ENCODE measurements at regions not wholly inside any gene's neighbourhood (a gene's known extent, or its start where the extent isn't known, plus 50 kb on each side); places are given as distances from the start of the nearest gene placed in this dataset.

GRCh38 chr20:61157301-61157700 lies 94.8 kb upstream of the CDH4 start:
- no peak for TF ChIP-seq CTCF (IDR thresholded peaks at IDR 0.05)
- TF ChIP-seq, protein P1, sequence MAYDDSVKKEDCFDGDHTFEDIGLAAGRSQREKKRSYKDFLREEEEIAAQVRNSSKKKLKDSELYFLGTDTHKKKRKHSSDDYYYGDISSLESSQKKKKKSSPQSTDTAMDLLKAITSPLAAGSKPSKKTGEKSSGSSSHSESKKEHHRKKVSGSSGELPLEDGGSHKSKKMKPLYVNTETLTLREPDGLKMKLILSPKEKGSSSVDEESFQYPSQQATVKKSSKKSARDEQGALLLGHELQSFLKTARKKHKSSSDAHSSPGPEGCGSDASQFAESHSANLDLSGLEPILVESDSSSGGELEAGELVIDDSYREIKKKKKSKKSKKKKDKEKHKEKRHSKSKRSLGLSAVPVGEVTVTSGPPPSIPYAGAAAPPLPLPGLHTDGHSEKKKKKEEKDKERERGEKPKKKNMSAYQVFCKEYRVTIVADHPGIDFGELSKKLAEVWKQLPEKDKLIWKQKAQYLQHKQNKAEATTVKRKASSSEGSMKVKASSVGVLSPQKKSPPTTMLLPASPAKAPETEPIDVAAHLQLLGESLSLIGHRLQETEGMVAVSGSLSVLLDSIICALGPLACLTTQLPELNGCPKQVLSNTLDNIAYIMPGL (CRISPR knock-in tag; IDR thresholded peaks at IDR 0.05; ENCODE audit: borderline replicate concordance), result no peak
